ENCODE measurements at regions not wholly inside any gene's neighbourhood (a gene's known extent, or its start where the extent isn't known, plus 50 kb on each side); places are given as distances from the start of the nearest gene placed in this dataset.

DNA sequence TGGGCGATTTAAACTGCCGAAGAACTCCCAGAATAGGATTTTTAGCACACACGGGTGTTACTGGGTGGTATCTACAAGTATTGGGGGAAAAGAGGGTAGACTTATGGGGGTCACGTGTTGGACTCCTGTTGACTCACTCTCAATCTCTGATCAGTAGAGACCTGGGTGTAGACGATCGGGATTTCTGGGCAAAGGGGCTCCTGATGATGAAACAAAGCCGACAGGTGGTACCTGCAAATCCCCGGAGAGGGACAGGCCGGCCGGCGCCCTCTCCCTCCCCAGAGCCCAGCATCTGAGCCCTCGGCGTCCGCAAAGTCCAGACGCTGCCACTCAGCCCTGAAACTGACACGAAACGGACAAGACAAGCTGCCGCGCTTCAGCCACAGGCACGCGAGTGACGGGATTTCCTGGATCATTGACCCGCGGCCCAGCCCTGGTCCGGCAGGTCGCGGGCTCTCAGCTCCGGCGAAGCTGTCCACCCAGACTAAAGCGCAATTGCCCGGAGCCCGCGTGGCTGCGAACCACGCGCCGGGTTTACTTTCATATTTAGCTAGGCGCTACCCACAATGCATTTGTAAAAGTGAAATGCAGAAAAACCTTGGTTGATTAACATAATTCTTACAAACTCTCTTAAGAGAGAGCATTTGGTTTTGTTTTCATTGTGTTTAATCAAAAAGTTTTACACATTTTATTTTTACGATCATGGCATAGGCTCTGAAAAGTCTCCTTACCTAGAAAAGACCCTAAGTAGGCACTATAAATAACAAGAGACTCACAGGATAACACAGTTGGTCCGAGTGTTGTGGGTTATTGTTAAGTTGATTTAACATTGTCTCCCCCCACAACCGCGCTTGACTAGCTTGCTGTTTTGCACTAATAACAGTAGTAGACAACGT, 56.9 kb upstream of the EZH2 start (continued):
- TF ChIP-seq, protein P1, sequence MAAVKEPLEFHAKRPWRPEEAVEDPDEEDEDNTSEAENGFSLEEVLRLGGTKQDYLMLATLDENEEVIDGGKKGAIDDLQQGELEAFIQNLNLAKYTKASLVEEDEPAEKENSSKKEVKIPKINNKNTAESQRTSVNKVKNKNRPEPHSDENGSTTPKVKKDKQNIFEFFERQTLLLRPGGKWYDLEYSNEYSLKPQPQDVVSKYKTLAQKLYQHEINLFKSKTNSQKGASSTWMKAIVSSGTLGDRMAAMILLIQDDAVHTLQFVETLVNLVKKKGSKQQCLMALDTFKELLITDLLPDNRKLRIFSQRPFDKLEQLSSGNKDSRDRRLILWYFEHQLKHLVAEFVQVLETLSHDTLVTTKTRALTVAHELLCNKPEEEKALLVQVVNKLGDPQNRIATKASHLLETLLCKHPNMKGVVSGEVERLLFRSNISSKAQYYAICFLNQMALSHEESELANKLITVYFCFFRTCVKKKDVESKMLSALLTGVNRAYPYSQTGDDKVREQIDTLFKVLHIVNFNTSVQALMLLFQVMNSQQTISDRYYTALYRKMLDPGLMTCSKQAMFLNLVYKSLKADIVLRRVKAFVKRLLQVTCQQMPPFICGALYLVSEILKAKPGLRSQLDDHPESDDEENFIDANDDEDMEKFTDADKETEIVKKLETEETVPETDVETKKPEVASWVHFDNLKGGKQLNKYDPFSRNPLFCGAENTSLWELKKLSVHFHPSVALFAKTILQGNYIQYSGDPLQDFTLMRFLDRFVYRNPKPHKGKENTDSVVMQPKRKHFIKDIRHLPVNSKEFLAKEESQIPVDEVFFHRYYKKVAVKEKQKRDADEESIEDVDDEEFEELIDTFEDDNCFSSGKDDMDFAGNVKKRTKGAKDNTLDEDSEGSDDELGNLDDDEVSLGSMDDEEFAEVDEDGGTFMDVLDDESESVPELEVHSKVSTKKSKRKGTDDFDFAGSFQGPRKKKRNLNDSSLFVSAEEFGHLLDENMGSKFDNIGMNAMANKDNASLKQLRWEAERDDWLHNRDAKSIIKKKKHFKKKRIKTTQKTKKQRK (IDR thresholded peaks at IDR 0.05; ENCODE audit: low read length) = no peak
- TF ChIP-seq, protein P2, sequence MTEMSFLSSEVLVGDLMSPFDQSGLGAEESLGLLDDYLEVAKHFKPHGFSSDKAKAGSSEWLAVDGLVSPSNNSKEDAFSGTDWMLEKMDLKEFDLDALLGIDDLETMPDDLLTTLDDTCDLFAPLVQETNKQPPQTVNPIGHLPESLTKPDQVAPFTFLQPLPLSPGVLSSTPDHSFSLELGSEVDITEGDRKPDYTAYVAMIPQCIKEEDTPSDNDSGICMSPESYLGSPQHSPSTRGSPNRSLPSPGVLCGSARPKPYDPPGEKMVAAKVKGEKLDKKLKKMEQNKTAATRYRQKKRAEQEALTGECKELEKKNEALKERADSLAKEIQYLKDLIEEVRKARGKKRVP (CRISPR knock-in tag; IDR thresholded peaks at IDR 0.05) = peak in 1 of 2 experiments; percentile 60; a peak in 1 of 4 replicates
- TF ChIP-seq ZNF674 (CRISPR knock-in tag; IDR thresholded peaks at IDR 0.05; ENCODE audit: low read depth) (no peak), ZFP41 (CRISPR knock-in tag; IDR thresholded peaks at IDR 0.05; ENCODE audit: borderline replicate concordance) (peak; percentile 51; the same call in 1 of the 2 replicates), ZNF567 (CRISPR knock-in tag; IDR thresholded peaks at IDR 0.05; ENCODE audit: borderline replicate concordance) (no peak; the same call in 1 of the 2 replicates), PAX8 (CRISPR knock-in tag; IDR thresholded peaks at IDR 0.05; ENCODE audit: borderline replicate concordance) (no peak), JUND (CRISPR knock-in tag; IDR thresholded peaks at IDR 0.05) (no peak), PITX1 (CRISPR knock-in tag; IDR thresholded peaks at IDR 0.05) (peak; percentile 54; the same call in 1 of the 2 replicates), ZNF792 (CRISPR knock-in tag; IDR thresholded peaks at IDR 0.05) (0 out of 2 replicates have a peak, but pooled peaks have one; percentile 13), ZNF703 (CRISPR knock-in tag; IDR thresholded peaks at IDR 0.05; ENCODE audit: borderline replicate concordance) (no peak), MBD4 (IDR thresholded peaks at IDR 0.05; ENCODE audit: borderline replicate concordance, low read length) (no peak; the same call in 1 of the 2 replicates), KLF16 (CRISPR knock-in tag; IDR thresholded peaks at IDR 0.05) (peak in 1 of 2 experiments; percentile 46; a peak in 1 of 4 replicates), RBM39 (IDR thresholded peaks at IDR 0.05; ENCODE audit: low read depth, low read length, poor library complexity, severe bottlenecking) (peak; percentile 76), ZNF205 (CRISPR knock-in tag; IDR thresholded peaks at IDR 0.05) (0 out of 2 replicates have a peak, but pooled peaks have one; percentile 14)
- TF ChIP-seq, protein P3, sequence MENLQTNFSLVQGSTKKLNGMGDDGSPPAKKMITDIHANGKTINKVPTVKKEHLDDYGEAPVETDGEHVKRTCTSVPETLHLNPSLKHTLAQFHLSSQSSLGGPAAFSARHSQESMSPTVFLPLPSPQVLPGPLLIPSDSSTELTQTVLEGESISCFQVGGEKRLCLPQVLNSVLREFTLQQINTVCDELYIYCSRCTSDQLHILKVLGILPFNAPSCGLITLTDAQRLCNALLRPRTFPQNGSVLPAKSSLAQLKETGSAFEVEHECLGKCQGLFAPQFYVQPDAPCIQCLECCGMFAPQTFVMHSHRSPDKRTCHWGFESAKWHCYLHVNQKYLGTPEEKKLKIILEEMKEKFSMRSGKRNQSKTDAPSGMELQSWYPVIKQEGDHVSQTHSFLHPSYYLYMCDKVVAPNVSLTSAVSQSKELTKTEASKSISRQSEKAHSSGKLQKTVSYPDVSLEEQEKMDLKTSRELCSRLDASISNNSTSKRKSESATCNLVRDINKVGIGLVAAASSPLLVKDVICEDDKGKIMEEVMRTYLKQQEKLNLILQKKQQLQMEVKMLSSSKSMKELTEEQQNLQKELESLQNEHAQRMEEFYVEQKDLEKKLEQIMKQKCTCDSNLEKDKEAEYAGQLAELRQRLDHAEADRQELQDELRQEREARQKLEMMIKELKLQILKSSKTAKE (CRISPR knock-in tag; IDR thresholded peaks at IDR 0.05; ENCODE audit: borderline replicate concordance) = no peak
- TF ChIP-seq, protein P4, sequence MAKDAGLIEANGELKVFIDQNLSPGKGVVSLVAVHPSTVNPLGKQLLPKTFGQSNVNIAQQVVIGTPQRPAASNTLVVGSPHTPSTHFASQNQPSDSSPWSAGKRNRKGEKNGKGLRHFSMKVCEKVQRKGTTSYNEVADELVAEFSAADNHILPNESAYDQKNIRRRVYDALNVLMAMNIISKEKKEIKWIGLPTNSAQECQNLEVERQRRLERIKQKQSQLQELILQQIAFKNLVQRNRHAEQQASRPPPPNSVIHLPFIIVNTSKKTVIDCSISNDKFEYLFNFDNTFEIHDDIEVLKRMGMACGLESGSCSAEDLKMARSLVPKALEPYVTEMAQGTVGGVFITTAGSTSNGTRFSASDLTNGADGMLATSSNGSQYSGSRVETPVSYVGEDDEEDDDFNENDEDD (CRISPR knock-in tag; IDR thresholded peaks at IDR 0.05; ENCODE audit: borderline replicate concordance) = peak; percentile 56
- TF ChIP-seq, protein P5, sequence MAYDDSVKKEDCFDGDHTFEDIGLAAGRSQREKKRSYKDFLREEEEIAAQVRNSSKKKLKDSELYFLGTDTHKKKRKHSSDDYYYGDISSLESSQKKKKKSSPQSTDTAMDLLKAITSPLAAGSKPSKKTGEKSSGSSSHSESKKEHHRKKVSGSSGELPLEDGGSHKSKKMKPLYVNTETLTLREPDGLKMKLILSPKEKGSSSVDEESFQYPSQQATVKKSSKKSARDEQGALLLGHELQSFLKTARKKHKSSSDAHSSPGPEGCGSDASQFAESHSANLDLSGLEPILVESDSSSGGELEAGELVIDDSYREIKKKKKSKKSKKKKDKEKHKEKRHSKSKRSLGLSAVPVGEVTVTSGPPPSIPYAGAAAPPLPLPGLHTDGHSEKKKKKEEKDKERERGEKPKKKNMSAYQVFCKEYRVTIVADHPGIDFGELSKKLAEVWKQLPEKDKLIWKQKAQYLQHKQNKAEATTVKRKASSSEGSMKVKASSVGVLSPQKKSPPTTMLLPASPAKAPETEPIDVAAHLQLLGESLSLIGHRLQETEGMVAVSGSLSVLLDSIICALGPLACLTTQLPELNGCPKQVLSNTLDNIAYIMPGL (CRISPR knock-in tag; IDR thresholded peaks at IDR 0.05; ENCODE audit: borderline replicate concordance in 1 of 2, low read depth in 1 of 2) = peak; percentile 91 to 96; a peak in 3 of 4 replicates
